ENCODE measurements at regions not wholly inside any gene's neighbourhood (a gene's known extent, or its start where the extent isn't known, plus 50 kb on each side); places are given as distances from the start of the nearest gene placed in this dataset.
"Not testable (repeated sequence)": the region's sequence is repeated elsewhere in the genome, so short reads cannot be mapped to it uniquely, and the experiment has no call there.

DNA sequence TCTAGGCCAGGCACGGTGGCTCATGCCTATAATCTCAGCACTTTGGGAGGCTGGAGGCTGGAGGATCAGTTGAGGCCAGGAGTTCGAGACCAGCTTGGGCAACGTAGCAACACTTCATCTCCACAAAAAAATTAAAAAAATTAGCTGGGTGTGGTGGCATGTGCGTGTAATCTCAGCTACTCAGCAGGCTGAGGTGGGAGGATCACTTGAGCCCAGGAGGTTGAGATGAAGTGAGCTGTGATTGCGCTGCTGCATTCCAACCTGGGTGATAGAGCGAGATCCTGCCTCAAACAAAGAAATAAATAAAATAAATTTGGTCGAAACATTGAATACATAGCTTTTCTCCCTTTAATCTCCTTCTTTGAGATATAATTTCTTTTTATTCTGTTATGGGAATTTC, 80.6 kb upstream of the ITGB1 start:
- DNase-seq (ENCODE audit: low read depth, low spot score), result no peak

DNA sequence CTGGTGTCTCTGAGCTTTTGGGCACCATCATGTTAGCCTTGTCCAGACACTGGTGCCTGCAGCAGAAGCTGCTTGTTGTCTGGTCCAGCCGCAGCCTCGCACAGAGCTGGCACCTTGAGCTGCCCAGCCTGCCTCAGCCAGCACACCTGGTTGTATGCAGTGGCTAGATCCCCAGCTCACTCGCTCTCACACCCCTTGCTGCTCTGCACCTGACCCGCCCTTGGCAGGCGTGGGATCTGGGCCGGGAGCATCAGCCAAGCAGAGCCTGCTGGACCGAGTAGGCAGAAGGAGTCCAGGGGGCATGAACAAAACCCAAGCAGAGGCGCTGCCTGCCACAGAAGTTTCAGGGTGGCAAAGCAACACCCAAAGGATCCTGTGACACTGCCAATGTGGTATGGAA, 79.7 kb upstream of the ITGB1 start:
- DNase-seq (ENCODE audit: low read depth, low spot score), result no peak

DNA sequence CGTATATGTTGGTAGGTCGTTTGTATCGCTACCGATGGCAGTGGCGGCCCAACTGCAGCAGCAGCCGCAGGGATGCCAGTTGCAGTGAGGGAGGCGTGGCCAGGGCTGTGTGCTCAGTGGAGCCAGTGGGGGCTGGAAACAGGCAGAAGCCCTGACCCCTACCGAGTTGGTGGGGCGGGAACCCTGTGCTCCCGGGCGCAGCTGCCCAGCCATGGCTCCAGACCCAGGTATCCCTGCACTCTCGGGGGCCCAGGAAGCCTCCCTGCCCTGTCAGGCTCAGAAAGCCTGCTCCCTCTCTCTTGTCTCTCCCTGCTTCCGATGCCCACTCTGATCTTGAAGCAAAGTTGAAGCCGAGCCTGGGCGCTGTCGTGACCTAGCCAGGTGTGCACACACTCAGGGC, 78.6 kb upstream of the ITGB1 start:
- DNase-seq (ENCODE audit: low read depth, low spot score), result no peak

DNA sequence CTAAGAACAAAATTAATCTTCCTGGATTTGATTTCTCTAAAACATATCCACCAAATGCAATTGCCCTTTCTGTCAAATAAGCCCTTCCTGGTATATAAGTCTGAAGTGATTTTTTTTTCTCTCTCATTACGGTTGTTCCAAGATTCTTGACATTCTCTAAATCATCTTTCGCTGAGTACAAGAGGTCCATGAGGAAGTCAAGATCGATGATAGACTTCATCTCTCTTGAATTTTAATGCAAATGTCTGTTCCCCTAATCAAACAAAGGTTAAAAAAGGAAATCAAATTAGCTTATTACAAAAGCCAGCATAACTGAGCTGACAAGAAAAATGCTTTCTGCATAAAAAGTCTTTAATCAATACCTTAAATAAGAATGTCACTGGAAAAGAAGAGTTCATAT, 77.4 kb upstream of the ITGB1 start:
- no peak for DNase-seq (ENCODE audit: low read depth, low spot score)

DNA sequence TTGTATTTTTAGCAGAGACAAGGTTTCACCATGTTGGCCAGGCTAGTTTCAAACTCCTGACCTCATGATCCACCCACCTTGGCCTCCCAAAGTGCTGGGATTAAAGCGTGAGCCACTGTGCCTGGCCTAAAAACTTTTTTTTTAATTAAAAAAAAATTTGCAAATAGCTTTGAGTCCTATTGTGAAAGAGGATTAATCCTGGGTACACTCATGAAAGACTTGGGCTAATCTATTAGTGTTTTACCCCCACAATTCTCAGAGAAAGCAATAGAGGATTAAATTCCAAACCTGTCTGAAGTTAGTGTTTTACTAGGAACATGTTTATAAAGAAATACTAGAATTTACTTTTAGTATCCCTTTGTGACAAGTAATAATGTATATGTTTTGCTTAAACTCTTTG, 76.9 kb upstream of the ITGB1 start:
- DNase-seq (ENCODE audit: low read depth, low spot score), result no peak

DNA sequence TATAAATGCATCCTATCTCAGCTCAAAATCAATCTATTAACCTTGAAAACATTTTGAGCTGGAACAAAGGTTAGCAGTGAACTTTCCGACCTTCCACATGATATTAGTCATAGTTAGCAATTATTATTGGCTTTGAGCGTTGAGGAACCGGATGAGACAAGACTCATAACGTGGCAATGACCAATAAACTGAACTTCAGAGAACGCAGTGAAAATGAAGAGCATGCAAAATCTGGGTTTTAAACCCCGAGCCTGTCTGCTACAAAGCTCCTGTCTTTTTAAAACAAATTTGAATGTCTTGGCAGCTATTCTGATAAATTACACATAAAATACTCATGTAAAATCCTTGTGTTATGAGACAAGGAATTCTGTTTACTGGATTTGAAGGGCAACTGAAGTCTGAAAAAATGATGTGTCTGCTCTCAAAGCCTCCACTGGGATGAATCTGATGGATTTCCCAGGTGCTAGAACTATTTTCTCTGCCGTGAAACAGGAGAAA, 74.7 kb upstream of the ITGB1 start:
- DNase-seq (ENCODE audit: low read depth, low spot score), result no peak

DNA sequence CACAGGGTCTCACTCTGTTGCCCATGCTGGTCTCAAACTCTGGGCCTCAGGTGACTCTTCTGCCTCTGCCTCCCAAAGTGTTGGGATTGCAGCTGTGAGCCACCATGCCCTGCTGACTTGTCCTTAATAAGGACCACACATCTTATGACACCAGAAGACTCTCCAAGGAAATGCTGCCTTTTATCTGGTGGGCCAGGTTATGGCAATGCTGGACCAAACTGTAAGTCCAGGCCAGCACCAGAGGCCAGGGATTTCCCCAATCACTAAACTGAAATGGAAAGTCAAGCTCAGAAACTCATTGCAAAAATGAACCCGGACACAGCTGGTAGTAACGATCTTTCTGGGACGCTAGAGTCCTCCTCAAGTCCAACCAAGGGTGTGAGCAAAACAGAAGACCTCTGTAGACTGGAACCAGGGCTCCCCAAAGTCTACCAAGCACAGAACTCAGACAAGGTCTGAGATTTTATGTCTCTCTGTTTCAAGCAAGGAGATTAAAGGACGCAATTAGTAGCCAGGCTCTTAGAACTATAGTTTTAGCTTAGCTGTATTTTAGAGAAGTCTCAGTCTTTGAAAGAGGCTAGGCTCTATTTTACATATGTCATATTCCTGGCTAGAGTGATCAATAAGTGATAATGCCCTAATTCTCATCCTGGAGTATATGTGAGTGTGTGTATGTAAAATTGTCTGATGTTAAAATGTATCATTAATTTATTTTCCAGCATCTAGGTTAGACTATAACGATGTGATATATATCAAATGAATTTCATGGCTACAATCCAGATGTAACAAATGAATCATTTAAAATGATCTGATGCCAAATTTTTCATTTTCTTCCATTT, 74.0 kb upstream of the ITGB1 start:
- no peak for DNase-seq (ENCODE audit: low read depth, low spot score)

DNA sequence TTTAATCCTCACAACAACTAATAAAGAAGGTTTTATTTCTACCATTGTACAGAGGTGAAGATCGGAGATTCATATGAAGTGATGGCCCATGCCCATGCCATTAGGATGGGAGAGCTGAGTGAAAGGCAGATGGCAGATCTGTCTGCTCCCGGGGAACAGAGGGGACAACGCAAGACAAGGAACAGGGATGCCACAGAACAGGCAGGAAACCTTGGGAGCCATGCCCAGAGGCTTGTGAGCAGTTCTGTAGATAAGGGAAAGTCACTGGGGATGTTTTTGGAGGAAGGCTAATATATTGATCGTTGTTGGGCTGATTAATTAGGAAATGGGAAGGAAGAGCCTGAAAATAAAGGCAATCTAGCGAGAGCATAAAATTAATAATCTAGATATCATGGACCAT, 73.1 kb upstream of the ITGB1 start:
- no peak for DNase-seq (ENCODE audit: low read depth, low spot score)

DNA sequence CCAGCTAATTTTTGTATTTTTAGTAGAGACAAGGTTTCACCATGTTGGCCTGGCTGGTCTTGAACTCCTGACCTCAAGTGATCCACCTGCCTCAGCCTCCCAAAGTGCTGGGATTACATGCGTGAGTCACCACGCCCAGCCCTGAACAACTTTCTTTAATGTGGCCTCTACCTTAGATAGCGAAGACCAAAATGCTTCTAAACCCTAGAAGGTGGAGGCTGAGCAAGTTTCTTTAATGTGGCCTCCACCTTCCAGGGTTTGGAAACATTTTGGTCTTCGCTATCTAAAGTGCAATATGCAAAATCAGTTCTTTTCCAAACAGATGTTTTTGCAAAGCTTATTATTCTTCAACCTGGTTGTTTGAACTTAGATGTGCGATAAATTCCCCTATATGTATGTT, 70.5 kb upstream of the ITGB1 start:
- not testable (repeated sequence) for DNase-seq (ENCODE audit: low read depth, low spot score)

DNA sequence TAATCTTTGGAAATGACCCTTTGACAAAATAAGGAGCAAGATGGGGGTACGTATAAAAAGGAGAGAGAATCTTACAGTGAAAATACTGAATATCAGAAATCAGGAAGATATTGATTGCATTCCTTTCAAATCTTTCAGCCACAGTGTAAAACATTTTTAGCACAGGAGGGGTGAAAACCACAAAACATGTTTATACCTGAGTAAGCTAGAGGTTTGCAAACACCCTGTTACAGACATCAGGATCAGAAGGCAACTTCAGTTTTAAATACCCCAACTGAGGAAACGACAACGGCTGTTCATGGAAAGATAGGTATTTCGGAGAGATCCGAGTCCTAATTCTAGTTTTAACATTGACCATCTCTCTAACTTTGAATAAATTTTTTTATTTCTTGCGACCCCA, 69.1 kb upstream of the ITGB1 start:
- no peak for DNase-seq (ENCODE audit: low read depth, low spot score)

DNA sequence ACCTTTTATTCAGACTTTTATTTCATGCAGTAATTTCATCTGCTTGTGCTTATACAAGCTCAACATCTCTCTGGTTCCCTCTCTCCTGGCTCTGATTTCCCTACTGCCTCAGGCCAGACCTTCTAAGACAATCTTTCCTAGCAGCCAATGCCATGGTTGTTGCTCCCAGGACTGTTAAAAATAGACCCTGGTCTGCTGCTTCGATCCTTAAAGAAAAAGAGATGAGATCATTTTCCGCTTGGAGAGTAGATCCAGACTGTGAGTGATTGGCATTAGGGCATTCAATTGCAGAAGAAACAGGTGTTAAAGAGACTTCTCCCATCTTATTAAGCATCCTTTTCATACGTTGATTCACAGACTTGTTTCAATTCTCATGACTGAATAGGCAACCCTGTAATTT, 68.4 kb upstream of the ITGB1 start:
- DNase-seq (ENCODE audit: low read depth, low spot score), result no peak

DNA sequence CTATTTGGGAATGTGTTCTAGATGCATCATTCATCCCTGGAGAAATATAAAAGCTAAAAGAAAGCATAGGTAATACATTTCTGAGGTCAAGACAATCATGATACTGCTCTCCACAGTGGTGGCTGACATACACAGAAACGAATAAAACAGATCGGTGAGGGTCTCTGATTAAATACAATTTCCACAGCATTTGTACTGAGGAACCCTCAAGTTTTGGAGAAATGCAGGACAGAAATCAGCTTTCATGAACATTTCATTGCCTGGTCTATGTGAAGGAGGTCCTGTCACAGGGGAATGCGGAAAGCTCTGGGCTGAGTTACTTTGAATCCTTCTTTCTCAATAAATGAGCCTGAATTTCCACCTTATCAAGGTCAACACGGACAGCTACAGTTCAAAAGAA, 67.9 kb upstream of the ITGB1 start:
- no peak for DNase-seq (ENCODE audit: low read depth, low spot score)

DNA sequence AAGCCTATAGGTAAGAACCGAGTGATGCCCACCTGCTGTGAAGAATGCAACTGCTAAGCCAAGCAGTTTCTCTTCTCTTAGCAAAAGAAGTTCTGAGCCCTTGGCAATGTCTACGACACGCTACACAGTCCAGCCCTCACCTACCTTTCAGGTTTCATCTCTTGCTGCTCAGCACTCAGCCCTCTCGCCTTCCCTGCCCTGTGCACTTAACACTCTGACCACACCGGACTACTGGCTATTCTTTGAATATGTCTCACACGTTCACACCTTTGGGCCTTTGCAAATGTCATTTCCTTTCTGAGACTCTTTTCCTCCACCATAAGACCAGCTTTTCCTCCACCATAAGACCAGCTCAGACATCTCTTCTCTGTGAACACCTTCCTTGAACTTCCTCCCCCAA, 67.0 kb upstream of the ITGB1 start:
- no peak for DNase-seq (ENCODE audit: low read depth, low spot score)

DNA sequence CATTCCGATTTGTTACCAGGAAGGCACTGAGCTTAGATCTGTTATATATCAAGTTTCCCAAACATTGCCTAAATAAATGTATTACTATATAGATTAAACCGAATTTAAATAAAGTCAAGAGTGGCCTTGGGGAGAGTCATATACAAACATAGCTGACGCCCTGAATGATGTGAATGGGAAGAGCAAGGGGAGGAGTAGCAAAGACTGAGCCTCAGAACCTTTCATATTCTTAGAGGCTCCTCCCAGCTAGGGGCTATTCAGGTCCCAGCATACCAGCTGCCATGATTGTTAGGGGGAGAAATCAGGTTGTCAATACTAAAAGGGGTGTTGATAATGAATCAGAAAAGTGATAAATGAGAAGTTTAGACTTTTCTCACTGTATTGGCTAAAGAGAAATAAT, 64.7 kb upstream of the ITGB1 start:
- no peak for DNase-seq (ENCODE audit: low read depth, low spot score)

DNA sequence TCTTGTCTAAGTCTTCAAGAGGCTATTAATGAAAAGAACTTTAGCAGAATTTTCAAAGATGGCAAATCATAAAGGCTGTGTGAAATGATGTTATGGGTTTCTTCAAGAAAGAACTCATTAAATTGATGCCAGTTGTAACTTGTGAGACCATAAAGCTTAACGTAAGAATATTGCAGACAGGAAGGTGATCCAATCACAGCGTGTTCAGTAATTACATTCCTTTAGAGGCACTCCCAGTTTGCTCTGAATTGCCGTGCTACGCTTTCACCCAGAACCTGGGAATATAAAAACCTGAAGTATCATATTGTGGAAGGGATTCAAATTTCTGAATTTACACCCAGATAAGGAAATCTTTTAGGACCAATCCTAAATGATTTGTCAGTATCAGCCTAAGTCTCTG, 64.1 kb upstream of the ITGB1 start:
- no peak for DNase-seq (ENCODE audit: low read depth, low spot score)

DNA sequence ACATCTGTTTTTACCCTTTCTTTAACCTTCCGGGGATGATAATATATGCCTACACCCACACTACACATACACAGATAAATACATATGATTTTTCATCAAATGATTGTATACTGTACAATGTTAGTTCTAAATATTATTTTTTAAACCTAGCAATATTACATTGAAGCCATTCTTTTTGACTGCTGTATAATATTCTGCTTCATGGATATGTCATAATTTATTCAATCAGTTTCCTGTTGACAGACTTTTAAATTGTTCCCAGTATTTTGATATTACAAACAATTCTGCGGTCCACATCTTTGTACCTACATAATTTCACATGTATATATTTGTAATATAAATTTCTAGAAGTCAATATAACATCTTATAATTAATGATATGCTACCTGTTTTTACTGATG, 59.0 kb upstream of the ITGB1 start:
- DNase-seq (ENCODE audit: low read depth, low spot score), result no peak

DNA sequence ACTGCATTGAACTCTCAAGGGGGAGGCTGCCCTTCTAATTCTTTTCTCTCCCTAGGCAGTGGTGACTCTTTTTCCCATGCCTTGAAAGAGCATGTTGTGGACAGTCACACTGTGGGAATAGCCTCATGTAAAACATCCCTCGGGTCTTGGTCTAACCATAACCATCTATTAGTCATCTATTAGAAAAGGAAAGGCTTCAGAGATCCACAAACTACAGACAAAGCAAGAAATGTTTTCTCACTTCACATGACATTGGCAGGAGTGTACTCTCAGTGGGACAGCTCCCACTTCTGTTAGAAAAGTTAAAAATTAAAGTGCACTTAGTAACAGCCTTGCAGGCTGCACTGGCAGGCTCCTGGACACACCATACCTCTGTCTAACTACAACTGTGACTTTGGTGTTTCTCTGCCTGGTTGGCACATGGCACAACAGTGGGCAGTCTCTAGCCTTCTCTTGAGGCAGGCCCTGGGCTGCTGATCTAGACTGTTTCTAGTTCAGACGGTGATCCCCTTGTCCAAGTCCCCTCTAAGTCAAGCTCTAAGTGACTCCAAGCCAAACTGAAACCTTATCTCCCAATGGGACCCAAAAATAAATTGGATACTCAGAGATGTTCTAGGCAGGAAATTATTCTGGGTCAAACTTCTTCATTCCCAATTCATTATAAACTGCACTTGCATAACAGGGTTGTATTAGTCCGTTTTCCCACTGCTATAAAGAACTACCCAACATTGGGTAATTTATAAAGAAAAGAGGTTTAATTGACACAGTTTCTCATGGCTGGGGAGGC, 57.9 kb upstream of the ITGB1 start:
- no peak for DNase-seq (ENCODE audit: low read depth, low spot score)

DNA sequence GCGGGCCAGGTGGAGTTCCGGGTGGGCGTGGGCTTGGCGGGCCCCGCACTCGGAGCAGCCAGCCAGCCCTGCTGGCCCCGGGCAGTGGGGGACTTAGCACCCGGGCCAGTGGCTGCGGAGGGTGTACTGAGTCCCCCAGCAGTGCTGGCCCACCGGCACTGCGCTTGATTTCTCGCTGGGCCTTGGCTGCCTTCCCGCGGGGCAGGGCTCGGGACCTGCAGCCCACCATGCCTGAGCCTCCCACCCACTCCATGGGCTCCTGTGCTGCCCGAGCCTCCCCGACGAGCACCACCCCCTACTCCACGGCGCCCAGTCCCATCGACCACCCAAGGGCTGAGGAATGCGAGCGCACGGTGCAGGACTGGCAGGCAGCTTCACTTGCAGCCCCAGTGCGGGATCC, 55.3 kb upstream of the ITGB1 start:
- not testable (repeated sequence) for DNase-seq (ENCODE audit: low read depth, low spot score)

DNA sequence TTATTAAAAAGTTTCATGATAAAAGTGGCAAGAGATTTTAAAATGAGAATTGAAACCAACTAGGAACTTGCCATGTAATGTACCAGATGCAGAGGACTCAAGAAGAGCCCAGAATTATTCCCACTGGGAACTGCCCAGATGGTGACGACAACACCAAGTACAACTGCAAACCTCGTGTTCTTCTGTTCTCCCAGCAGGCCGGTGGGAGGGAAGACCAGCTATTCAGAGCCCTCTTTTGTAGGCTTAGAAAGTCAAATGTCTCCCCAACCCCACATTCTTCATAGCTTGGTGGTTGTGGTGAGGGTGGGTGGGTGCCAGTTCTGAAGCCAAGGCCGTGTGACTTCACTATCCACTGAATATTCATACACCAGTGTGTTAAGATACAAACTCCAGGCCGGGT, 54.3 kb upstream of the ITGB1 start:
- no peak for DNase-seq (ENCODE audit: low read depth, low spot score)

DNA sequence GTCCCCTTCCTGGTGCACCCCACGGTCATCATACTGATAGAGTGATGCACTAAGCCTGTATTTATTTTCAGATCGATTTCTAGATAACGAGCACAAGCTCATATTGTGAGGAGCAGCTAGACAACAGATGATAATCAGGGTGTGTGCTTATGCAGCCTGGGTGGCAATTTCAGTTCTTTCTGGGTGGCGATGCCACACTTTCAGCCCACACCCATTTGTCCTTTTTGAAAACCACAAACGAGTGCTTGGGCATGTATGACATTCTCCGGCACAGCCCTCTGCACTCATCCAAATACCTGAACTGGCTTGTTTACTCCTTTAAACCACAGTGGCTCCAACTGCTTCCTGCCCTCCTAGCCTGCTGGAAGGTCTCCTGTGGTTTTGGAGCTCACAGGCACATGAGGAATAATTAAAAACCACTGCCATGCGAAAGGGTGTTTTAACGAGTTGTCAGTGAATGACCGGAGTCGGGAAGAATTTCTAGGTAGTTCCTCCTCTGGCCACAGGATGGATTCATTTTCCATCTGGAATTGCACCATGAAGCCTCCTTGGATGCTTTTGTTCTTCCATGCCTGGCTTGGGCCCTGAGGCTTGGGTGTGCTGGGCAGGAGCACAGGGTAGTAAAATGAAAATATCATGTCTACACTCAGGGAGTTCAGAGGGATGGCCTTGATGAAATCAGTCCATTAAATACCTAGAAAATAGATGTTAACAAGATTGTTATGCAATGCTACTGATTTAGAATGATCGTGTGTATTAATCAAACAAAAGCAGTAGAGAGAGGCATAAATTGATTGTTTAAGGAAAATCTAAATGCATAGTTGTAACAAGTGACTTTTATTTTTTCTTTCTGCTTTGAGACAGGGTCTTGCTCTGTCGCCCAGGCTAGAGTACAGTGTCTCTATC, 52.4 kb upstream of the ITGB1 start:
- DNase-seq (ENCODE audit: low read depth, low spot score), result peak; percentile 48

DNA sequence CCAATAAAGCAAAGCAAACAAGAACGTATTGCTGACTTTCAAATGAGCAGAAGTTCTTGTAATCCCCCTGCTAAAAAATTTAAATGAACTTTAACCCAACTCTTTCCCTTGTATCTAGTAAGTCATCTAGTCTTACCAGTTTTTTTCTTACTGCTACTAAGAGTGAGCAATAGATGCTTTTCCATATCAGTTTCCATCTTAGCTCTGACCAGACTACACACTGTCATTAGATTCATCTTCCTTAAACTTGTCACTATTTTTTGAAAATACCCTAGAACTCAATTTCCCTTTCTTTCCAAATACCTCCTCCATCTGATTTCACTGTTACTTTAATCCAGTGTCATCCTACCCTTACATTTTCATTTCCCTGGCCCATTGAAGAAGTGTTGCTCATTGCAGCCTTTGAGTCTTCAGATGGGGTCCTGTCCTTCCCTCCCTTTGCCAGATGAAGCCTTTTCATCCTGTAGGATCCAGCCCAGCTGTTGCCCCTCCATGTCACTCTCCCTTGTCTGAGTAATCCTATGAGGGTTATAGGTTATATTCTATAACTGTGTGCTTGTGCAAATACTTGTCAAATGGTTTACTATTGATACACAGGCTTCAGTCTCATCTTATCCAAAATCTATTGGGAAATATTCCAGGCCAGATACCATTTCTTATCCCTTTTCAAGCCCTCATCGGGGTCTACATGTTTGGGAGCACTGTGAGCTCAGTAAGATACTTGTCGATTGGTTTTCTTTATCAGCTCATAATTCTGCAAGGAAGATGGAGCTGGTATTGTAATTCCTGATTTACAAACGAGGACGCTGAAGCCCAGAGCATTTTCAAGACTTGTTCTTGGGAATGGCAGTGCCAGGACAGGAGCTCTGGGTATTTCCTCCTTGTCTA, 51.5 kb upstream of the ITGB1 start:
- DNase-seq (ENCODE audit: low read depth, low spot score), result no peak

Data from iPS DF 19.7 (cell line).